Stimulated activated CD8-positive, alpha-beta memory T cell treated with anti-CD3 and anti-CD28 coated beads, Interleukin-15, amount 100 ng/mL, for 48 hours (primary cell): ENCODE measurements at regions not wholly inside any gene's neighbourhood (a gene's known extent, or its start where the extent isn't known, plus 50 kb on each side); places are given as distances from the start of the nearest gene placed in this dataset.

Source experiments
- DNase-seq, 2 donors: peaks; one replicate each; pipeline ENCODE4 v3.0.0-alpha.2; 2020; ENCODE audit warnings: low read depth in 2 of 2

GRCh38 chr15:70284438-70285214 lies 186.9 kb upstream of the TLE3 start:
- DNase-seq, result no peak

DNA sequence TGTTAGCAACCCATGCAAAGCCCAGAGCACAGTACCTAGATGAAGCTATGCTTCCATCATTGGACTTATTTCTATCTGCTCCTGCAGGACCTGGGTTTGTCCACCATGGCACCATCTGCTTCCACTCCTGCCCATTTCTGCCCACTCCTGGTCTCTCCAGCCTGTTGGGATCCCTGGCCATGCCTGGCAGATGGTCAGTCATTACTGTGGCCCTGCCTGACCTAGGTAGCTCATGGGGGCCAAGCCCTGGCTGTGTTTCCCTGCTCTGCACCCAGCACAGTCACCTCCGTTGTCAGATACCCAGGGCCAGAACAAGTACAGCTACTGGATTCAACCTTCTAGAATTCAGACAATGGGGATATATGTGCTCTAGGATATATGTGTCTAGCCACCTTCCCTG lies 185.8 kb upstream of the TLE3 start:
- DNase-seq, result no peak

DNA sequence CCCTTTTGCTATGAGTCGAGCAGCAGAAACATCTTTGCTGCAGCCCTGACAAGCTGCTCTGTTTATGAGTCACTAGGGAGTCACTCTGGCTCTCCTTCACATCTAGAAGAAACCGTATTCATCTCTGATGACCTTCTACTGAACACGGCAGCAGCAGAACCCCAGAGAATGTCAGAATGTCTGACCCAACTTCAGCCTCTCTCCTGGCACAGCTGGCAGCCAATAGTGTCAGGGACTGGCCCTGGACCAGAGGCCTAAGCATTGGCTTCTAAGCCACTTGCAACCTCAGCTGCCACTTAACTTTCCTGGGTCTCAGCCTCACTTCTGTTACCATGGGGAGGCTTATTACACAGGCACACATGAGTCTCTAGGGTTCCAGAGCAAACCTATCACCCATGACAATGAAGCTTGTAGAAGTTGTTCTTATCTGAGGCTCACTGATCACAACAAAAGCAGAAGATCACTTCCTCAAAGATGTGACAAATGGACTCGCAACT lies 184.1 kb upstream of the TLE3 start:
- no peak for DNase-seq

GRCh38 chr15:70281261-70281810 lies 183.6 kb upstream of the TLE3 start:
- DNase-seq, result no peak

DNA sequence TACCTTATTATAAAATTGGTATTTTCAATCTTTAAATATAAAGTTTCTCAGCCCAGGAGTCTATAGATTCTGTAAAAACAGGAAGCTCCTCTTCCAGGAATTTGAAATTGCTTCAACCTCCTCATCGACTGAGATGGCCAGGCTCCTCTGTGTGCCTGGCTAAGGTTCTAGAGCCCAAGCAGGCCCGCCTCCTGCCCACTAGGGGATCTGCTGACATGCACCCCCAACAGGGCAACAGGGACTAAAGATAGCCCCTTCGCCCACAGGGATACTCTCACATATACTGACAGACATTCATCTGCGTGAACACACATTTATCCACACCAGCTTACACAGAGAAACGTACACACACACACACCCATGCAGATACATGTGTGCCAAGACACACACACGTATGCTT lies 183.1 kb upstream of the TLE3 start:
- DNase-seq, result no peak

- DNase-seq, result no peak
These were observed 181.4 kb upstream of the TLE3 start for GRCh38 chr15:70279096-70279495.

GRCh38 chr15:70278644-70279043 lies 180.9 kb upstream of the TLE3 start:
- DNase-seq, result no peak

DNA sequence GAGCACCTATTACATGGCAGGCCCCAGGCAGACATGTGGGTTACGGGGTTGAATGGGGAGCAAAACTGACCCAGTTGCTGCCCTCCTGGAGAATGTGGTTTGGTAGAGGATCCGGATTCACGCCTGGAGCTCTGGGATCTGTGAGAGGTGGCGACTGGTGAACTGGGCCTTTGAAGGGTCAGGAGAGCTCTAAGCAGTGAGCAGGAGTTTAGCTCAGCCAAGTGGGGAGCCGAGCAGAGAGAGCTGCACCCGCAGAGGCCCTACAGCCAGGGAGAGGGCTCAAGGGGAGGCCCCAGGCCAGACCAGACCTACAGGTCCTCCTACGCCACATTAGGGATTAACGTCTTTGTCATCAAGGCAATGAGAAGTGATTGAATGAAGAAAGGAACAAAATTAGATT lies 179.8 kb upstream of the TLE3 start:
- DNase-seq, result no peak

GRCh38 chr15:70276401-70276800 lies 178.7 kb upstream of the TLE3 start:
- DNase-seq, result no peak

- no peak for DNase-seq
These were observed 177.9 kb upstream of the TLE3 start for GRCh38 chr15:70275461-70276138.

- DNase-seq, result no peak
These were observed 177.2 kb upstream of the TLE3 start for GRCh38 chr15:70274908-70275307.

DNA sequence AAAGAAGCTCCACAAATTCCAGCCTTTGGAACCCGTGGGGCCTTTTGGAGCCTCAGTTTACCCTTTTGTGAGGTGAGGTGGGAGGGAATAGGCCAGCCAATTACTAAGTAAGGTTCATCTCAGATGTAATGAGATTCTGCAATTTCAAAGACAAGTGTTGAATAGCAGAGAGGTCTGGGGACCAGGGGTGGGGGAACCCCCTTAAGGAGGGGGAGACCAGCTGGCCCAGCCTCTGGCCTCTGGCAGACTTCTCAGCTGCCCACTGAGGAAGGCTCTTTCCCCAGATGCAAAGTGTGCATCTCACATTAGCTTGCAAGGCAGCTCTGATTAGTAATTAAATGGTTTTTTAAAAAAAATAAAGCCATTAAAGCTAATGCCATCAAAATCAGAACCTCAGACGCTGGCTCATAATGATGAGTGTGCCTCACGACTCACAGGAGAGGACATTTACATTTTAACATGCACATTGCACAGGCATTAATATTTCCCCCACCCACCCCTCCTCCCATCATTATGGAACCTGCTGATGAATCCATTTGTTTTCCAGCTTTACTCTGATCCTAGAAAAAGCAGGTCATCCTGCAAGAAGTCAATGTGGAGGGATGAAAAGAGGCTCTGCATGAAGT lies 176.7 kb upstream of the TLE3 start:
- no peak for DNase-seq

- no peak for DNase-seq
These were observed 176.1 kb upstream of the TLE3 start for GRCh38 chr15:70273808-70274207.

DNA sequence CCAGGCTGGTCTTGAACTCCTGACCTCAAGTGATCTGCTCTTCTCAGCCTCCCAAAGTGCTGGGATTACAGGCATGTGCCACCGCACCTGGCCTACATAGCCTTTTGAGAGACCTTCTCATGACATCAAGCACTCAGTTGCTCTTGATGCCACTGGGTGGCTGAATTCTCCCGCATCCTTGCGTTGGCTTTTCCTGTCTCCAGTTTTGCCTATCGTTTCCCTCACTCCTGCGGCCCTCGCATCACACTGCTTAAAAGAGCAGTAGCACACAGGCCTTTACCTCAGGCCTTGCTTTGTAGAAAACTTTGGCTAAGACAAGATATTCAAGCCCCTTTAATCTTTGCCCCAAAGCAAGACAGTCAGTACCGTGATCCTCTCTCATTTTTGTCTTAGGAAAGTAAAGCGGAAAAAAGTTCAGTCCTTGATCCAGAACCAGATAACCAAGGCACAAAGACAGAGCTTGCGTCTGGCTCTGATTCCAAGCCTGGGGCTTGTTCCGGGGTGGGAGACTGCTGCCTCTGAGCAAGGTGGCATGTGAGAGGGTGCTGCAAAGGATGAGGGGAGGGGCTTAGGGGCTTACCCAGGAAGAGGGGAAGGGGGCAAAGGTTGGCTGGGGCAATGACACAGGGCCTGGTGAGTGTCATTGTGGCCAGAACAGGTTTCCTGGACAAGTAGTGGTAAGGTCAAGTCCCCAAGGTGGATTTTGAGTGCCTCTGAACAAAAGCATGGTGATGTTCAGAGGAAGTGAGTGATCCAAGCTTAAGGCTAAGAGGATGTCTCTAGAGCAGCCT lies 175.0 kb upstream of the TLE3 start:
- DNase-seq, result no peak

- DNase-seq, result no peak
These were observed 173.8 kb upstream of the TLE3 start for GRCh38 chr15:70271422-70272088.

DNA sequence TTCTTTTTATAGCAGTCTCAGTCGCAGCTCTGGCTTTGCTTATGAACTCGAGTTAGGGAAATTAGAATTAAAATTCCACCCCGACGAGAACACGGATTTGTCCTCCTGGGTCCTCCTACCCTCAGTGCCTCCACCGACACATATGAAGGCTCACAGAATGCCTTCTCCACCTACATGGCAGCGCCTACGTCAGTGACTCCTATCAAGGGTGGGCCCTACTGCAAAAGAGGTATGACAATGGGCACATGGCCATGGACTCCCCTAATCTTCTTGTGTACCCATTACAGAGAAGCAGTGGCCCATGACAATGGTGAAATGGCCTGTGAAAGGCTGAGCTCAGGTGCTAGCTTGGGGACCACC lies 173.0 kb upstream of the TLE3 start:
- no peak for DNase-seq

DNA sequence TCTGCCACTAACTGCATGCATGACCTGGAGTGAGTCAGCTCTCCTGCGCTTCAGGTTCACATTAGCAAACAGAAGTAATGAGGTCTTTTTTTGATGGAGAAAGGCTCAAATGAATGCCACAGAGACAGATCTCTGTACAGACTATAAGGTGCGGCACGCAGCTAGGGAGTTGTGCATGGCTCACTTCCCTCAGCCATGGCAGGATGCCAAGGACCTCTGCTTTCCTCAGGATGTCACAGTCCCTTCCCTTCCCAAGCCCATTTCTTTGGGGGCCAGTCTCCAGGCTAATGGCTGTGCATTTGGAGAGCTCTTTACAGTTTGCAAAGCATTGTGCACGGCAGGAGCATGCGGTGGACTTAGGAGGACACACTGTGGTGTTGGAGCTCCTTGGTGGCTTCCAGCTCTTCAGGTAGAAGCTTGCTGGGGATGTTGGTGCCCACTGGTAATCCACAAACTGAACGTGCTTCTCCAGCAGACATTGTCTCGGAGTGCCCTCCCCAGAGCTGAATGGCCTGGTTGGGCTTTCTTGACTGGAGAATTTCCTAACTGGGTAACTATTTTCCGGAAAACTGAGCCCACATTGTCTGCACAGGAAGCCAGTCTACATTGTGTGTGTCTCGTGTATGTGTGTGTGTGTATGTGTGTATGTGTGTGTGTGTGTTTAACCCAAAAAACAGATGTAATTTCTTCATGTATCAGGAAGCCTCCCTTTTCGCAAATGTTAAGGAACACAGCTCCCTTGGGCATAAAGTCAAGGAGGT lies 172.5 kb upstream of the TLE3 start:
- DNase-seq, result no peak

- no peak for DNase-seq
These were observed 171.7 kb upstream of the TLE3 start for GRCh38 chr15:70269311-70269911.

DNA sequence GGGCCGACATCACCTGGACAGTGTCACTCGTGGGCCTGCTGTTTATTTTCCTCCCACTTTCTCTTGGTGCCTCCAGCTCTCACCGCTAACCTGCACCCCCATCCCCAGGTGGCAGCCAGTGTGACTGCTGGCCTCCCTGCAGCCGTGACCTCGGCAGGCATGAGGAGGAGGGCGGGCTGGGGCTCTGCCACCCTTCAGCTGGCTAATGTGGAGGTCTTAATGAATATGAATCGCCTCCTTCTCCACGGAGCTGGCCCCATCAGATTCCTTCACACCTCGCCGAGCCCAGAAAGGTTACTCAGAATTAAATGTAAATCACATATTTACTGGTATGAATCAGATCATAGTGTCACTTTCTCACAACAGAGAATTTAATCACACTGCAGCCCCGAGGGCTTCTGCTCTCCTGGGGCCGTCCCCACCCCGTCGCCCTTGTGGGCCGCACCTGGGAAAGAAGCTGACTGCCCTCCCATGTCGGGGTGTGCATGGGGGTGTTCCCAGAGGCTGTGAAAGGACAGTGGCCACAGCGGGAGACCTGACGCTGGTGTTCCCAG lies 171.1 kb upstream of the TLE3 start:
- DNase-seq, result no peak

GRCh38 chr15:70267879-70268278 lies 170.2 kb upstream of the TLE3 start:
- DNase-seq, result no peak
